HG03575 (cell line): ENCODE measurements at regions not wholly inside any gene's neighbourhood (a gene's known extent, or its start where the extent isn't known, plus 50 kb on each side); places are given as distances from the start of the nearest gene placed in this dataset.

Experiments used
- ATAC-seq: cut with Tn5 transposase; IDR thresholded peaks from one replicate; pipeline ENCODE4 v1.9.1; 2021; ENCODE audit not compliant: unreplicated experiment, insufficient number of reproducible peaks, low FRiP score; ENCODE audit errors: extremely low read depth

DNA sequence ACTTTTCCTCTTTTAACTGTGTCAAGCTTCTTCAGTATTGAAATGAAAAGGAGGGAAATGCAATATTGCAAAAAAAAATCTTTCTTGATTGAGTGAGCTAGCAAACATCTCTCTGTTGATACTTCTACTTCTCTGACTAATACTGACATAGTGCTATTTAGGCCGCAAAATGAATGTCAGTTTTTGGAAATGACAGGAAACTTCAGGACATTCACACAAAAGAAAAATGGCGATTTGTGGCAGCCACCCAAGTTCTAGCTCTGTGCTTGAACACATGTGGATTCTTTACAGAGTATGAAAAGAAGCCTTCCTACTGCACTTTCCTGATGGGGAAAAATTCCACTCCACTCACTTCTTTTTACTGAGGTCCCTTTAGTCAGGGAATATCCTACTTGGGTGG is 486.8 kb upstream of the ALCAM start:
- ATAC-seq, result no peak

DNA sequence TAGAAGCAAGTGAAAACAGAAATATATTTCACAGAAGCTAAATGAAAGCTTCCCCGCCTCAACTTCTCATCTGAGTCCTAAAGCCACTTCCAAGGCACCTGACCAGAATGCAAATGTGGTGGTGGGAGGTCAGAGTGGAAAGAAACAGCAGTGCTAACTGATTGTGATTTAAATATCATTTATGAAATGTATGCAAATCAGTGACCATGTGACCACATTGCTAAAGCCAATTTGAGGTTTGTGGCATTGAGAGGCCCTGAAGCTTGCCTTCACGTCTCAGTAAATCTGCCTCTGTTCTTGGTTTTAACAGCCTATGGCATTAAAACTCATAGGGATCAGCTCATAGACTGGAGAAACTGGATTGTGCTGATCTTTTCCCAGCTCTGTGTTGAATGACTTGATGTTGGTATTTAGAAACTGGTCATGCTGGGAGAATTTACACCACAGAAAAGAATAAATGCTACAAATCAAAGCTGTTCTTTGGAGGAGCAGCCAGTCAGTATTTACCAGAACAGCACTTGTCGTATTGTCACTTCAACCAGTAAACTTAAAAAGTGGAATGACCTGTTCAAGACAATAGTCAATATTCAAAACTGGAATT is 481.4 kb upstream of the ALCAM start:
- no peak for ATAC-seq

DNA sequence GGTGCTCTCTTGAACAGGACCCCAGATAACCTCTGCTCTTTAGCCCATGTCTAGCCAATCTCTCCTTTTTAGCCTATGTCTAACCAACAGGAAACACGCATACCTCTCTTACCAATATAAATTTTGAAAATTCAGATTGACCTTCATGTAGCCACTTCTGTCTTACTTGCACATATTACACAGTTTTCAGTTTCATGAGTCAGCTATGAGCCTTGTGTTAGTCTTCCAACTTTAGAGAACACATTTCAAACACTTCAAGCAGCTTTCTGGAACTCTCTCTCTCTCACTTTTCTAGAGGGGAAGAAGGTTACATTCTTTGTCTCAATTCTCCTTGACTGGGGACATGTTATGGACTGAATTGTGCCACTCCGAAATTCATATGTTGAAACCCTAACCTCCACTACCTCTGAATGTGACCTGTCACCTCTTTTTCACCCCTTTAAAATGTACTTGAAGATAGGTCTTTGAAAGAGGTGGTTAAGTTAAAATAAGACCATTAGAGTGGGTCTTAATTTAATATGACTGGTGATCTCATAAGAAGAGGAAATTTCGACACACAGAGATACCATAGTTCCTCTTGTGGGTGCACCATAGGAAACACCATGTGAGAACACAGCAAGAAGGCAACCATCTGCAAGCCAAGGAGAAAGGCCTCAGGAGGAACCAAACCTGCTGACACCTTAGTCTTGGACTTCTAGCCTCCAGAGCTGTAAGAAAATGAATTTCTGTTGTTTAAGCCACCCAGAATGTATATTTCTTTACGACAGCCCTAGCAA is 480.3 kb upstream of the ALCAM start:
- no peak for ATAC-seq

DNA sequence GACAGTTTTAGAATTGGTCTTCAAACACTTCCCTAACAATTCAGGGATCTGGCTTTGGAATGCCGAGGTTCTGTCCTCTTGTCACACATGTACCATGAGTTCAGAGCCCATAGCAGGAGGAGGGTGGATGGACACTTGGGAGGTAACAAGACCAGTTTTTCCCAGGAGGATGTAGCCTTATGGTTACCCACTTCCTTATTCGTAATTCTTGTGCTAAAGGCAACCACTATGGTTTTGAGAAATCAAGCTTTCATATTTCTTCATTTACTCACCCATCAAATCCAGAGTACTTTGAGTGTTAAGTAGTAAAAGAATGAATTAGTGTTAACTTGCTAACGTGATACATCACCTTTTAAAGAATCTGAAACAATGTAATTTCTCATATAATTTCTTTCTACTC is 479.6 kb upstream of the ALCAM start:
- no peak for ATAC-seq

DNA sequence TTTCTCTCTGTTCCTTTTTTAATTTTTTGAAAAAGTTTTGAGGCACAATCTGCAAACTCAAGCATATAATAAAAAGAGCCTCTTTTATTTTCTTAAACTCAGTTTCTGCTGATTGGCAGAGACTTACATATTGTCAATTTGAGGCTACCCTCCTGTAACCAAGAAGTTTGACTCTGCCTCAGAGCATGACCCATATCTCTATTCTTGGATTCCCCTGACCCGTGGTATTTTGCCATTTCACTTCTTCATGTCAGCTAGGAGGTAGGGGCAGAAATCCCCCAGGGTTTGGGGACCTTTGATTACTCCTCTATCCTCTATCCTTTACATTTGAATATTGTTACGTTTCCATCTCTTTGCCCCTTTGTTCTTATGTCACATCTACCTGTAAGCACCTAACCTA is 479.1 kb upstream of the ALCAM start:
- no peak for ATAC-seq

DNA sequence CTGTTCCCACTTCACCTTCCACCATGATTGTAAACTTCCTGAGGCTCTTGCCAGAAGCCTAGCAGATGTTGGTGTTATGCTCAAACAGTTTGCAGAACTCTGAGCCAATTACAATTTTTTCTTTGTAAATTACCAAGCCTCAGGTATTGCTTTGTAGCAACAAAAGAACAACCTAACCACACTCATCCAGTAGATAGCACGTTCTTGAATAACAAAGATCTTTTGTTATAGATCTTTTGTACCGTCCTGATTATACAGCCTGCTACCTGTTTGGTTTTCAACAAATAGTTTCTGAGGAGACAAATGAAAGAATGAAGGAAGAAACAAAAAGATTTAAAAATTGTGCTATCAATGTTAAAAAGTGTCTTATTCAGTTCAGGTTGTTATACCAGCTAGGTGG is 474.7 kb upstream of the ALCAM start:
- no peak for ATAC-seq

DNA sequence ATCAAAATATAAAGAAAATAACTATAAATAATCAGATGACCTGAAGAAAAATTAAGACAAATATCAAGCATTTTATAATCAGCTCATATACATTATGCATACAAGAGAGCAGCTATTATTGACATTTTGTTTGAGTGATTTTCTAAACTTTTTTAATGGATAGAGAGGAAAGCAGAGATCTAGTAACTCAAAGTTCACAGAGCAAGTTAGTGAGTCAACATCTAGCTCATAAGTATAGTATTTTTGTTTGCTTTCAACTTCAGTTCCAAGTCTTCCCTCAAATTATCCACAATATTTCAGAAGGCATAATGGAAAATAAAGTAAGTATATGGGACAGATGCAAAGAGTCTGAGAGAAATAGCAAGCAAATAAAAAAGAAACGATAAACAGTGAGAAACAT is 470.1 kb upstream of the ALCAM start:
- no peak for ATAC-seq

DNA sequence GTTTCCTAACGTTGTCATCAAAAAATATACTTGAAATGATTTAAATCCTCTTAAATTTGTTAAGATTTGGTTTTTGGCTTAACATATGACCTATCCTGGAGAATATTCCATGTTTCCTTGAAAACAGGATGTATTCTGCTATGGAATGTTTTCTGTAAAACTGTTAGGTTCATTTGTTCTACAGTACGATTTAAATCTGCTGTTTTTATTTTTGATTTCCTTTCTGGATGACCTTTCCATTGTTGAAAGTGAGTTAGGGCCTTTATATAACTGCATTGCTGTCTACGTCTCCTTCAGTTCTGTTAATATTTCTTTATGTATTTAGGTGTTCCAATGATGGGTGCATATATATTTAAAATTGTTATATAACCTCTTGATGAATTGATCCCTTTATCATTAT is 465.3 kb upstream of the ALCAM start:
- ATAC-seq, result no peak

DNA sequence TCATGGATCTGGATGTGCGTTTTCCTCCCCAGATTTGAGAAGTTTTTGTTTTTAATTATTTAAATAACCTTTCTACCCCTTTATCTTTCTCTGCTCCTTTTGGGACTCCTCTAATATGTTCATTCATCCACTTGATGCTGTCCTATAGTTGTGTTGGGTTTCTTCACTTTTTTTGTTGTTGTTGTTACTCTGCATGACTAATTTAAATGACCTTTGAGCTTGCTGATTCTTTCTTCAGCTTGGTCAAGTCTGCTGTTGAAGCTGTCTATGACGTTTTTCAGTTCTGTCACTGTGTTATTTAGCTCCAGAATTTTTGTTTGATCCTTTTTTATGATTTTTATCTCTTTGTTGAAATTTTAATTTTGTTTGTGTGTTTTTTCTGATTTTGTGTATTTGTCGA is 463.6 kb upstream of the ALCAM start:
- no peak for ATAC-seq

DNA sequence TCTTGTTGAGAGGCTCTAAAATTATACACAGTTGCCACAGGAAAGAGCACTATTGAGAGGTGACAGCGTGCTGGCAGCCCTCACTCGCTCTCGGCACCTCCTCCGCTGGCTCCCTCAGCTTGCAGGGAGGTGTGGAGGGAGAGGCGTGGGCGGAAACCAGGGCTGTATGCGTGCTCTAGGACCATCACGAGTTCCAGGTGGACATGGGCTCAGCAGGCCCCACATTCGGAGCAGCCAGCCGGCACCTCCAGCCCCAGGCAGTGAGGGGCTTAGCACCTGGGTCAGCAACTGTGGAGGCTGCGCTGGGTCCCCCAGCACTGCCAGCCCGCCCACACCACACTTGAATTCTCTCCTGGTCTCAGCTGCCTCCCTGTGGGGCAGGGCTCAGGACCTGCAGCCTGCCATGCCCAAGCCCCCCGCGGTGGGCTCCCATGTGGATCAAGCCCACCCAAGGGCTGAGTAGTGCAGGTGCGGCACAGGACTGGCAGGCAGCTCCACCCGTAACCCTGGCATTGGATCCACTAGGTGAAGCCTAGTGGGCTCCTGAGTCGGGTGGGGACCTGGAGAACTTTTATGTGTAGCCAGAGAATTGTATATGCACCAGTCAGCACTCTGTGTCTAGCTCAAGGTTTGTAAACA is 460.6 kb upstream of the ALCAM start:
- no peak for ATAC-seq

DNA sequence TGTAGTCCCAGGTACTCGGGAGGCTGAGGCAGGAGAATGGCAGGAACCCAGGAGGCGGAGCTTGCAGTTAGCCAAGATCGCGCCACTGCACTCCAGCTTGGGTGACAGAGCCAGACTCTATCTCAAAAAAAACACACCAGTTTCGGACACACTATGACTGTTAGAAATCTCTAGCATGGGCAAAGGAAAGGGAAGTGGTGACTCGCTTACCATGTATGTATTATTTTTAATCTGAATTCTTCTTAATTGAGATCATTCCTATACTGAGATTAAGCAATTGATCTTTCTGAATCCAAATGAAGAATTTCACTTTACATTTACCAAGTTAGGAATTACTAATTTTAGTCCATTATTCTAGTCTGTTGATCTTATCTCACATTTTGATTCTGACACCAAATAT is 459.2 kb upstream of the ALCAM start:
- no peak for ATAC-seq

DNA sequence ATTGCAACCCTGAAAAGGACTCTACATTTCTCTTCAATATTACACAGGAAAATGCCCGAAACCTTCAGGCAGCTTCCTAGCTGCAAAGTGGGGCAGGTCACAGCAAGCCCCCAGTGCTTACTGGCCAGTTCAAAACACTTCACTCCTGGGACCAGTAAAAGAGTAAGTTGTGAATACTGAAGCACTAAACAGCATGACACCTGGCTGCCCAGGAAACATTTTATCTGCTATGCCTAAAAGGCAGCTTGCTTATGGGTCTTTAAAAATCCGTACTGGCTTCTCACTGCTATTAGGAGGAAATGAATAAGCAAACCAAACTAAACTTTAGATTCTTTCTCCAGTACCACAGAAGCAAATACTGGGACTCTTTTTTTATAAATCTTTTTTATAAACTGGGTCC is 457.9 kb upstream of the ALCAM start:
- ATAC-seq, result no peak

DNA sequence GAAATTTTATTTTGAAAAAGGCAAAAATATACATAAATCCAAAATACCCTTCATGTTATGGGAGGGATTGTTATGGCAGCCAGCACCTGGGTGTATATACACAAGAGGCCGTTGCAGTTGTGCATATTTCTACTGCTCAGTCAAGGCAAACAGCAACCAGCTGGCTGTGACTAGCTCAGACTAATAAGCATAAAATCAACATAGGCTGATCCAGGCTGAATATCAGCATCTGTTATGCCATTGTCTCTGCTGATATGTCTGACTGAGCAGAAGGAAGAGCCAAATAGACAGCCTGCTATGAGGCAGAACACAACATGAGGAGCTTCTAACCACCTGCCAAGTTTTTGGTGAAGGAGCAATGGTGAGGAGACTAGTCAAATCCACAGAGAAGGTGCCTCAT is 457.5 kb upstream of the ALCAM start:
- ATAC-seq, result no peak

DNA sequence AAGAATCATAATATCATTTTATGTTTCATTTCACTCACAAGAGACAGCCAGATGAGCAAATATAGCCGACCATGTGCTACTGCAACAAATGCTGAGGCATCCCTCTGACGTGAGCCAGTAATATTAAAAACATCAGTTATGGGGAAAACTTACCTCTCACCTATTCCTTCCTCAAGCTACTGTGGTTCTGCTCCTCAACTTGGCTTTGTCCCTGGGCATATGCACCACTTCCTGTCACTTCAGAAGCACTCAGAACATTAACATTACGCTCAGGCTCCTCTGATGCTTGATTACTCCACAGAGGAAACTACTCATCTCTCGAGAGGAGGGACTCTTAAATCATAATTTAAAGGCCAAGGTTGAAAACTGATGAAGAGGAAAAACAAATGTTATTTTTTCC is 457.0 kb upstream of the ALCAM start:
- ATAC-seq, result no peak

DNA sequence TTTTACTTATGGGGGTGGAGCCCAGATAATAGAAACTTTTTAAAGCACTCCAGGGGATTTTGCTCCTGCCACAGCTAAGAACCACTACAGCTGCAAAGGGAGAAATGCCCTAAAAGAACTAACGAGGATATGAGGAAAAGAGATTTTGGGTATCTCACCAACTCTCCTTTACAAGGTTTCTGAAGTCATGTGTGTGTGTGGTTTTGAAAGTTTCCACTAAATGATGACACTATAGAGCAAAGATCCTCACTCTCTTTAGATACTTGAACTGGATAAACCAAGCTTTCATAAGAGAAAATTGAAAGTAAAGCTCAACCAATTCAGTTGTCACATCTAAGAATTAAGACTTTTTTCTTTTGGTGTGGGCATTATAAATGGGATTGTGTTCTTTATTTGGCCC is 455.3 kb upstream of the ALCAM start:
- no peak for ATAC-seq

DNA sequence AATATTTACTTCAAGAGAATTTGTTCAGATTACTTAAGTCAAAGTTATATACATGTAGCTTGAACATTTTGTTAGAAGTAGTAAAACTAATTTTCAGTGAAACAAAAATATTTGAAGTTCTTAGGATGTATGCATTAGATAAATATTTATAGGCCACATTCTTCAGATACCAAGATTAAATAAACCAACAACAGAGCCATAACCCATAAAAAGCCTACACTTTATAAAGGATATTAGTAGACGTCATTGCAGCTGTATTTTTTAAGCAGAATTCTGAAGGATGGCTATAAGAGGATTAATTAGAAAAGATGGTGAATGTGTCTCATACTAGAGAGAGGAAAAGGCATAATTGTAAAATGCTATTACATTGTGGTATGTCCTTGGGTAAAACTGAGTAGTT is 449.7 kb upstream of the ALCAM start:
- ATAC-seq, result no peak

DNA sequence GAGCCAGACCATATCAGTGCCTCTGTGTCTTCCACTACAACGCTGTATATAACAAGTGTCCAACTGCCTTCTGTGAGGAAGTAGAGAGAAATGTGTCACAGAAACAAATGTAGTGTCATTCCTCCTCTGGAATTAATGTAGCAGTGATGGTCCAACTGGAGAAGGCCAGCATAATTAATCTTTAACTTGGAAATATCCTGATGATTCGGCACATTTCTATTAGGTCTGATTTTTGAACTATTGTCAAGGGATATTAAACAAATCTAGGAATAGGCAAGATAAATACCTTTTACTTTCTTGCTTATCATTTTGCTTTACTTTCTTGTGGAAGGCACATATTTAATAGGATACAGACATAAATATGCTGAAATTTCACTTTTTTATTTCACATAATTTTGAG is 446.2 kb upstream of the ALCAM start:
- no peak for ATAC-seq

DNA sequence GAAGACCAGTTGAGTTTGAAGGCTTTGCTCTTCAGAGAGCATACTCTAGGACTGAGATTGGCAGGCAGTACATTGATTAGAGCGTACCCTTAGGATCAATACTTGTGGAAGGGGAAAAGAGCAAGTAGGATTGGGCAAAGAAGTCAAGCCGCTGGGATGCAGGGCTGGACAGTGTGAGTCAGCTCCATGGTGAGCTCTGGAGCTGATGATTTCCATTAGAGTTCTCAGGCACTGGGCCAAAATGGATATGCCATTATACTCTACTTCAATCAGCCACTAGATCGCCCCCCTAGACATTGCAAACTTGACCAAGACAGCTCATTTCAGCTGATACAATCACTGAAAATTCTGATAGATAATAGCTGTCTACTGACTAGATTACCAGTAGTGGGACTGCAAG is 432.7 kb upstream of the ALCAM start:
- ATAC-seq, result no peak

DNA sequence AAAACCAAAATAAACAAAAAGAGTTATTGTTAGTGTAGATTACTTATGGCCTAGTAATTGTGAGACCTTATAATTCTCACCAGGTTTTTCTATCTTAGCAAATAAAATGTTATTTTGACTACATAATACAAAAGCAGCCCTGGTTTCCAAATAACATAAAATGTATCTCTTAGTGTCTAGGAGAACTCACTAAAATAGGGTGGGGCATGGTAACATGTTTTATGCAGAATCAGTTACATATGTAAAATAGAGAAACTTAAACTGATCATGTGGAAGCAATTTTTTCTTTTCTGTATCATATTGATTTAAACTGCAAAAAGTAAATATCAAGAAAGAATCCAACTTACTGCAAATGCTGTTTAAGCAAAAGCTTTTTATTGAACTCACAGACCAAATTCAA is 431.1 kb upstream of the ALCAM start:
- no peak for ATAC-seq

DNA sequence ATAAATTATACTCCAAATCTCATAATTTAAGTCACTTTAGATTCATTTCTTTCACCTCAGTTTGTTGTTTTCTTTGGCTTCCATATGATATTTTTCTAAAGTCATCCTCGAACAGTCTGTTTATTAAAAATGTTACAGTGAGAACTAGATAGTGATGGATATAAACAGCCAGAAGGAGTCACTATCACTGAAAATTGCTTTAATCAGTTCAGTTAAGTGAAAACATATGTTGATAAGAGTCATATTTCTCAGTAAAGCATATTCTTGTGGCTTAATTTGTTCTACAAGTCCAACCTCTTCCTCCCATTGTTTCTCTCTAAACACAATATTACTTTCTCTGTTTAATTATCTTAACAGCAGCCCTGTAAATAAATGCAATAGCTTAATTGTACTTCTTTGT is 427.5 kb upstream of the ALCAM start:
- no peak for ATAC-seq

DNA sequence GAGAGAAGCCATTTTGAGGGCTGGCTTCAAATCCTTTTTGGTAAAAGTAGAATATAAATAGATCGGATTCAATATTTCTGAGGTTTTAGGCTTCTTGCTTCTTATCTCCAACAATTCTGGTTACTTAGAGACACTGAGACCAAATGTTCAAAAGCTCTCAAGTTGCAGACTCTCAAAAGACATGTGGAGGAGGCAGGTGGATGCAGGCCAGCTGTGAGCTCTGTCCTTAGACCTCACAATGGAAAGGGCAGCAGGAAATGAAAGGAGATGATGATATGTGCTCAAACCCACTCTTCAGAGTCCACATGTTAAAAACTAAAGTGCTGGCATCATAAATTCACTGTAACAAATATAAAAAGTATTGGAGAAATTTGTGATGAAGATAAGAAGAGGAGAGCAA is 424.9 kb upstream of the ALCAM start:
- ATAC-seq, result no peak
